GM18507 (cell line): ENCODE measurements at regions not wholly inside any gene's neighbourhood (a gene's known extent, or its start where the extent isn't known, plus 50 kb on each side); places are given as distances from the start of the nearest gene placed in this dataset.
"Not testable (repeated sequence)": the region's sequence is repeated elsewhere in the genome, so short reads cannot be mapped to it uniquely, and the experiment has no call there.

Experiments used
- DNase-seq: peaks from one replicate; pipeline ENCODE4 v3.0.0; 2011; ENCODE audit warnings: low read depth; ENCODE audit not compliant: insufficient read length; ENCODE audit errors: extremely low spot score
- FAIRE-seq: peaks from 2 replicates; lab custom pipeline; 2011; peaks lifted over from hg19 to GRCh38; lab: Jason Lieb, UNC

DNA sequence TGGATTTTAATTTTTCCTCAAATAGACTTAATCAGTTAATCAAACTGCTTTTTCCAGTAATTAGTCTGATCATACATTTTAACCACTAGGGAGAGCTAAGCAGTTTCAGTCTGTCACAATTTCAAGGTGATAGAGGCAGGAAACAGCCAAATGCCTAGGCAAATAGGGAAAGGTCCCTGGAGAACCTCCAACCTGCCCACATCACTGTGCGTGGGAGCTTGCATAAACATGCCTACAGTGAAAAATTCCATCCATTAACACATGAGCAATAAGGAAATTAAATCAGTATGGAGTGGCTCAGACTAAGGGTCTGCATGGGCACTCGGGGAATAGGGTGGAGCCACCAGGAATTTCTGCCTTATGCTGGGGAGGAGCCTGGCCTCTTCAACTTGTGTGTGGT, 74.6 kb downstream of the AASDHPPT start:
- no peak for DNase-seq
- FAIRE-seq: no peak

DNA sequence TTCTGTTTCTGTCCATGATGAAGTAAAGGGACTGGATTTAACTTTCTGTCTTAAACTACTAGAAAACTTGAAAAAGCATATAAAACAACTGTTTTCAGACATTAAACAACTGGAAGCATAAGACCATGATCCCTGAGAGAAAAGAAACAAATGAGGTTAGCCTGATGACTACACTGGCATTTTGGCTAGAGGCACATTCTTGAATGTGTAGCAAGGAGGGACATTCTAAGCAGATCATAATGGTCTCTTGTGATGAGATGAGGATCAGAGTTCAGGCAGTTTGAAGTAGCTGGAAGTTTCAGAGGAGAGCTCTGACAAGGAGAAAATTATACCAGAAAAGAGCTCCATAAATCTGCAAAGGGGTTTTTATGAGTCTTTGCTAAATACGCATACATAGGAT, 75.4 kb downstream of the AASDHPPT start:
- no peak for DNase-seq
- FAIRE-seq: no peak

DNA sequence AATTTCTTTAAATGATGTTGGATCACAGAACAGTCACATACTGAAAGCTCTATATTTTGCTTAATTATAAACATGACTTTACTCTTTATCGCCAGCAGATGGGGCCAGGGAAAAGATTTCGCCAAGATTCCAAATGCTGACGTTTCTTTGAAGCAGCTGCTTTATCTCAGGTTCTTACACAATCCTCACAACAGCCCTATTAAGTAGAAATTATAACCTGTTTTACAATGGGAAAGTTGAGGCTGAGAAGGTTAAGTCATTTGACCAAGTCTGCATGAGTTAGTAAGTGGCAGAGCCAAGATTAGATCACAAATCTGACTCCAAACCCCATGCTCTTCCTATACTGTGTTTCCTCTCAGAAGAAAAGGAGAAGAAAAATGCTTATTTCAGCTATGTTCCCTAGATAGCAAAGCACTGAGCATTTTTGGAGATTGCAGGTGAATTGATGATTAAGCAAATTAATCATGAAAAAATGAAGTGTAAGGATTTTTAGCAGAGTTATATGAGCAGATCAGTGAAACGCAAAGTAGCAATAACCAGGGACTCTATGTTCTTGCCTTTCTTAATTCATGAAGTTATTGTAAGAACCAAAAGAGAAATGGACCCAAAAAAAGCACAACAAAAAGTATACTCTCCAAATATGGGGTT, 79.0 kb downstream of the AASDHPPT start:
- DNase-seq (no peak), FAIRE-seq (peak; percentile 77)

DNA sequence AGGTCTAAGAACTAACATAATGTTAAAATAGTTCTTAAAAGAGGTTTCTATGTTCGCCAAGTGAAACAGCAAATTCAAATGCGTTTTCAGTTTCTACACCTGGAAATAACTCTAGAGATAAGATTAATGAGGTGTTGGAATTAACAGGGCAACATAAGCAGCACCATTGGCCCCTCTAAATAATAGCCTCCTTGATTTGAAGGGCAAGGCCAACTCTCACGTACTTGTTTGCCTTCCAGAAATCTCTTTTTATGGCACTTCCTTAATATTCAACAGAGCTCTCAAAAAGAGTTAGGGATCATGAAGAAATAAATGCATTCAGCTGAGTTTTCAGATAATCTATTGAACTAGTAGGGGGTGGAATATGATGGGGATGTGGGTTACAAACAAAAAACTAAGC, 80.9 kb downstream of the AASDHPPT start:
- DNase-seq: no peak
- no peak for FAIRE-seq

DNA sequence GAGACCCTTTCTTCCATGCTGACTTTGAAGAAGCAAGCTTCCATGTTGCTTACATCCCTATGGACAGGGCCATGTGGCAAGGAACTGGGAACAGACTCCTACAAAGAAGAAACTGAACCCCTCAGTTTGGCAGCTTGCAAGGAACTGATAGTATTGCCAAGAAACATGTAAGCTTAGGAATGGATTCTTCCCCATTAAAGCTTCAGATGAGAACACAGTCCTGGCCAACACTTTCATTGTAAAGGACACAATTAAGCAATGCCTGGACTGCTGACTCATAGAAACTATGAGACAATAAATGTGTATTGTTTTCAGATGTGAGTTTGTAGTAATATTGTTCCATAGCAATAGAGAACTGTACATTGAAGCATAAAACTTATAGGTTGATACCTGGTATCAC, 82.4 kb downstream of the AASDHPPT start:
- FAIRE-seq (no peak), DNase-seq (no peak)

DNA sequence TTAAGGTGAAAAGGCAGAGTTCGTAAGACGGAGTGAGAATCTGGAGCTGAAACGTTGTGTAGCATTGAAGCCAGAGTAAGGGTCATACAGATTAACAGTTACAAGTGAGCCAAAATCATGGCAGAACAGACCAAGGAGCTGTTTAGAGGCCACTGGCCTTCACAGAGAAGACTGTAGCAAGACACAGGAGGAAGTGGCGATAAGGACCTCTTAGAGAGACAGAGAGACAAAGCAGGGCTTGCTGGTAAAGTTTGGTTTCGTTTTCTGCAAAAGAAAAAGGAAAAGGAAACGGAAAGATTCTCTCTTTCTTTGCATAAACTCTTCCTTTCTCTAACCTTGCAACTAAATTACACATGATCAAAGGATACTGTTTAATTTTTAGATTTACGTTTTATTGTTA, 83.0 kb downstream of the AASDHPPT start:
- FAIRE-seq: peak; percentile 38

DNA sequence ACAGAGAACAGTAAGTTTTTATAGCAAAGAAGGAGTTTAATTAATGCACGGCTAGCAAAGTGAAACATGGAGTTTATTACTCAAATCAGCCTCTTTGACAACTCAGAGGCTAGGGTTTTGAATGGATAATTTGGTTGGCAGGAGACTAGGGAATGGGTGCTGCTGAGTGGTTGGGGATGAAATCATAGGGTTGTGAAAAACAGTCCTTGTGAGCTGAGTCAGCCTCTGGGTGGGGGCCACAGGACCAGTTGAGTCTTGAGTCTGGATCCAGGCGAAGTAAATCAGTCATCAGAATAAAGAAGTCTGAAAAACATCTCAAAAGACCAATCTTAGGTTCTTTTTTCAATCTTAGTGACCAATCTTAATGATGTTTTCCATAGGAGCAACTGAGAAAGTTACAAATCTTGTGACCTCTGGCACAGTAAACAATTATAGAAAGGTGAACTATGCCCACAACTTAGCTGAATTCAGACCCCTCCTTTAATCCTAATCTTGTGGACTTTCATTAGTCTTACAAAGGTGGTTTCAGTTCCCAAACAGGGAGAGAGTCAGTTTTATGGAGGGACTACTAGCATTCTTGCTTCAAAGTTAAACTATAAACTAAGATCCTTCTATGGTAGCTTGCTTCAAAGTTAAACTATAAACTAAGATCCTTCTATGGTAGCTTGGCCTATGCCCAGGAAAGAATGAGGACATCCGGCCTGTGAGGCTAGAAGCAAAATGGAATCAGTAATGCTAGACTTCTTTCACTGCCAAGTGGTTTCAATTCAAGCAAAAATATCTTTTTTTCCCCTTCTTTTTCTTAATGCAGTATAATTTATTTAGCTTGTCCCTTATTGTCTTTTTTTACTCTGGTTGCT, 84.5 kb downstream of the AASDHPPT start:
- FAIRE-seq (peak; percentile 41), DNase-seq (no peak)

More for the DNA sequence above, 83.0 kb downstream of the AASDHPPT start:
- no peak for DNase-seq

DNA sequence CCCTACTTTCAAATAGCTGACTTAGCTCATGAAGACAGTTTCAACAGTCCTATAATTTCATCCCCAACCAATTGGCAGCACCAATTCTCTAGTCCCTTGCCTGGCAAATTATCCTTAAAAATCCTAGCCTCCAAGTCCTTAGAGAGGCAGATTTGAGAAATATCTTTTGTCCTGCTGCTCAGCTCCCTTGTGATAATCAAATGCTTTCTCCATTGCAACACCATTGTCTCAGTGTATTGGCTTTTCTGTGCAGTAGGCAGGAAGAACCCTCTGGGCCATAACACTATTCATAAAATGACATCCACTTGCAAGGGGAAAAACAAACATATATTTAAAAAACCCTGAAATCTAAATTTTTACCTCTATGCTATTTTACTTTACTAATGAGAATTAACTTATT, 89.6 kb downstream of the AASDHPPT start:
- DNase-seq (no peak), FAIRE-seq (no peak)

DNA sequence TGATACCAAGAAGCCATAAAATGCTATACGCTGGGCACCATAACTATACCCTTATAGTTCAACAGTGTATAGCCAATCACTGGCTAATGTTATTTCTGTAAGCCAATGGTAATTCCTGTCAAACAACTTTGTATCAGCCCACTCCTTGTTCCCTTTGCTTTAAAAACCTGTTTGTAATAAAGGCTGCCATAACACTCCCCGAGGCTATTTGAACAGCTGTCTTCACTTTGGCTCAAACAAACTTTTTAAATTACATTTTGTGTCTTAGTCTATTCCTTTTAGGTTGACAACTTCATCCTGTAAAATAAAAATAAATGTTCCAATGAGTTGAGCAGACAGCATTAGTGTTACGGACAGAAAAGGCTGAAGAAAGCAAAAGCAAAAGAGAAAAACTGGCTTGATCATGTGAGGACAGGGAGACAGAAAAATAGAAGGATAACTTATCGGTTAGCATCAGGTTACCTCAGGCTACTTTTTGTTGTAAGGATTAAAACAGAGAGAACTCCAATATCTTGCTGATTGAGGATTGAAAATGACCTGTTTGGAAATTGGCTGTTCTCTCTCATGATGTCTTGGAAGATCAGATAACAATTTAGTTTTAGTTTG, 95.0 kb downstream of the AASDHPPT start:
- FAIRE-seq (no peak), DNase-seq (no peak)

DNA sequence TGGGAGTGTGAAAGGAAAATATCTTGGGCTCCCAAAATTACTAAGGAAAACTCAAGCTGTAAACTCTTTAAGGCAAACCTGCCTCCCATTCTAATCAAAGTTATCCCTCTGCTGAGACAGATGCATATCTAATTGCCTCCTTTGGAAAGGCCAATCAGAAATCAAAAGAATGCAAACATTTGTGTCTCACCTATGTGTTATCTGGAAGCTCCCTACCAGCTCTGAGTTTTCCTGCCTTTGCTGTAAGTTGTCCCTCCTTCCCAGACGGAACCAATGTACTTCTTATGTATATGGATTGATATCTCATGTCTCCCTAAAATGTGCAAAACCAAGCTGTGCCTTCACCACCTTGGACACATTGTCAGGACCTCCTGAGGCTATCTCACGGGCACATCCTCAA, 95.8 kb downstream of the AASDHPPT start:
- FAIRE-seq (no peak), DNase-seq (no peak)

DNA sequence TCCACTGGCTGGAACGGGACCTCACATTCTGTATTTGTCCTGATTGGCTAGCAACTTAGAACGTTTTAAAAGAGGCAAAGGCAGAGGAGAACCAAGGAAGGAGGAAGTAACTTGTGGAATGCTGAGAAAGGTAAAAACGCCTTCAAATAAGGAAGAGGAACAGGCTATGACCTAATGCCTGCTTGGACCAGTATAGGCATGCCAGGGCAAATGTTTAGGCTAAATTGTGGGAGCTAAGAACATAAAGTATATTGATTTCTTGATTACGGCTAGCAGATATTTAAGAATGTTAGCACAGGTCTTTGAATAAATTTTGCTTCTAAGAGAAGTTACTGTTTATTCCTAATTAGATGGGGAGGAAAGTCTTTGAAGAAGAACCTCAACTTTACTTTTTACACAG, 96.5 kb downstream of the AASDHPPT start:
- FAIRE-seq, DNase-seq: not testable (repeated sequence)

DNA sequence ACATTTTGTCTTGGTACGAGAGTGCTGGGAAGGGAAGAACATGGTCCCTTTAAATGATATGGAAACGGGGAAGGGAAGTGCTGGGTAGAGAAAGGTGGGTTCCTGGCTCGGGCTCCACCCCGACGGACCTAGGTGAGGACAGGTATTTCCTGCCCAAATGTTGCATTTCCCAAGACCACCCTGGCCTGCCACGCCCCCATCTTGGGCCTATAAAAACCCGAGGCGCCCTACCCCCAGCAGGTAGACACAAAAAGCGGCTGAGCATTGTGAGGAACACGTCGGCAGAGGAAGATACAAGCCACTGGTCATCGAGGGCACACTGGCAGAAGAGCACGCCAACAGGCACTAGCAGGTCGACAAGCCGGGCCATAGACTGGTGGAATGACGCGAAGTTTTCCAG, 99.4 kb downstream of the AASDHPPT start:
- DNase-seq (no peak), FAIRE-seq (no peak)

DNA sequence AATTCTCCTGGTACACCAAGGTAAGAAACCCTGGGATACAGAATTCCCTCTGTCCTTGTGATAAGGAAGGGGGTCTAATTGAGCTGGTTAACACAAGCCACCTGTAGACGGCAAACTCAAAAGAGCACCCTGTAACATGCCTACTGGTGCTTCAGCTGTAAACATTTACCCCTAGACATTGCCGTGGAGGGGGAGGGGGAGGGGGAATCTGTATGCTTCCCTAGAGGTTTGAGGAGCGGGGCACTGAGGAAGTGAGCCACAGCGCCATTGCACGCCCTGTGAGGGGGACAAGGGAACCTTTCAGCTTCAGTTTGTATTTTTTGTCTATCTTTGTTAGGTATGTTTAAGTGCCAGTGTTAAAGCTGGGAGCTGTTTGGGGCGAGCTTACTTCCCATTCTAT, 99.8 kb downstream of the AASDHPPT start:
- no peak for FAIRE-seq
- DNase-seq: no peak

DNA sequence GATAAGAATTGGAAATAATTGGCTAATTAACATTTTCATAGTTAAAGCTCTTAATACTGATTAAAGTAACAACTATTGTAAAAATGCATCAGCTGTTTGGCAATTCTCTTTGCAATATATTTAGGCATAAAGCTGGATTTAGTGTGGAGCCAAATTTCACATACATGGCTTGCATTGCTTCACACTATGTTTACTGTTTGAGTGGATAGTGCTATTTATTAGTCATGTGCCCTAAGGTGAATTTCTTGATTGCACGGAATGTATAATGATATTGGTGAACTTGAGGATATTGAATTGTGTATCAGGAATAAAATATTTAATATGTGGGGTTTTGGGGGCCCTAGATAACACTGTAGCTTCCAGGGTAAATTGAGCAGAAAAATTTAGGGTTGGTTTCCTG, 100.9 kb downstream of the AASDHPPT start:
- FAIRE-seq (no peak), DNase-seq (no peak)

DNA sequence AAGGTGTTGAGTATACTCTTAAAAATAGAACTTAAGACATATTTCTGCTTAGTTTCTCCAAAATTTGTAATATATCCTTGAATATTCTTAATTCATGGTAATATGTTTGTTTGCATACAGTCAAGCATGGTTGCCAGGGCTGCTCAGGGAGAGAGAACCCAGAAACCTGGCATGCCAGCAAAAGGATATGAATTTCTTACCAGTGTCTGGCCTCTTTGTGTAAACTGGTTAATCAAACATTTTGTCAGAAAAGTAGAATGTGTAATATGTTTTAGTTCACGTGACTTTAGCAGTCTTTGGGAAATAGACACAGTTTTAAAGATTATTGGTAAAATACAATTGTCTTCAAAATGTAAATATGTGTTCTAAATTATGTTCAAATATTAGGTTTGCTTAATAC, 101.6 kb downstream of the AASDHPPT start:
- FAIRE-seq: no peak

DNA sequence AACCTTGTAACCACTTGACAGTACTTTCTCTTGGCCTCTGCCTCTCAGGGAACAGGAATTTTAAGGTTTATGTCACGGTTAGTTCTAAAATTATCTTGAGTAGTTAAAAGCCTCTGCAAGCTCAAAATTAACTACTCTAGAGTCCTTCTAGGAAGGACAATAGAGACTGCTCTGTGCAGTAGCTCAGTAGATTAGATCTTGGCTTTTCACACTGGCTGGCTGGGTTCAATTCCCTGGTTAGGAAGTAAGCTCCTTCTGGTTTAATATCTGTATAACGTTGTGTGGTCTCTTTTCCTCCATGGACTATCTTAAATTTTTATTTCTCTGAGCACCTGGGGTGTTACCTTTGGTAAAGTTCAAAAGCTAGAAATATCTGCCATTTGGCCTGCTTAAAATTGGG, 109.2 kb downstream of the AASDHPPT start:
- FAIRE-seq: no peak

More for the DNA sequence above, 101.6 kb downstream of the AASDHPPT start:
- DNase-seq: no peak

DNA sequence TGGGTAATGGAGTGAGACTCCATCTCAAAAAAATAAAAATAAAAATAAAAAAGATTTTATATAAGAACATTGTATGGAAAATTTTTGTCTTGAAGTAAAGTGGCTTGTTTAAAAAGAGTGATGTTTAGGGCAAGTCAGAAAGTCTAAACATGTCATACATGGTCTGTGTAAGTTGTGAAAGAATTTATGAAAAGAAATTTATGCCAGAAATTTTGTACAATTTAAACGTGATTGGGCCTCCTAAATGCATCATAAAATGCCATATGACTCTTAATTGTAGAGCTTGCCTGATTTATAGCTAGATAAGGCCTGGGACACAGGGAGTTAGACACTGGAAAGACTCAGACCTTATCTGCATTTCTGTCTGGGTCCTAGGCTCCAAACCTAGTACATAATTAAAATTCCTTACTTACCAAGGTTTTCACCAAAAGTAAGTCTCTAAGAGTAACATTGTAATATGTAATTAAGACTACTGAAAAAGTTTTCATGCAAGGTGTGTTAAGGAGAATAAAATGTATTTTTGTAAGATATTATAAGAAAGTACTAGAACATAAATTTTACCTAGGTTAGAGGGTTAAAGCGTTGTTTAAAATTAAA, 110.5 kb downstream of the AASDHPPT start:
- FAIRE-seq (no peak), DNase-seq (no peak)

More for the DNA sequence above, 109.2 kb downstream of the AASDHPPT start:
- DNase-seq: no peak

DNA sequence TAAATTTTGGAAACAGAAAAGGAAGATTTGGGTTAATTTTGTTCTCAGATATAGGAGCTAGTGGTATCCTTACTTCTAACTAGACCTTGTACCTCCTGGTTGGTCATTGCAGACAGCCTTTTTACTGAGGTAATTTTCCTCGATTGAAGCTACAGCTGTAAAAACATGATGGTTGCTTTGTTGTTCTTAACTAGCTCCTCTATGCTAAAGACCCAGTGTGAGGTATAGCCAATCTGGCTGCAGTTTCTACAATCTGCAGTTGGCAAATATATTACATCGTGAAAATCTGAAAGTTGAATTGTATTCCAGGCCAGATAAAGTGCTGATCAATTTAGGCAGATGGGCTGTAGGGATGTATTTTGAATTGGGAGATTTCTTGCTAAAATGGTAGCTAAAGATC, 116.5 kb downstream of the AASDHPPT start:
- no peak for FAIRE-seq

DNA sequence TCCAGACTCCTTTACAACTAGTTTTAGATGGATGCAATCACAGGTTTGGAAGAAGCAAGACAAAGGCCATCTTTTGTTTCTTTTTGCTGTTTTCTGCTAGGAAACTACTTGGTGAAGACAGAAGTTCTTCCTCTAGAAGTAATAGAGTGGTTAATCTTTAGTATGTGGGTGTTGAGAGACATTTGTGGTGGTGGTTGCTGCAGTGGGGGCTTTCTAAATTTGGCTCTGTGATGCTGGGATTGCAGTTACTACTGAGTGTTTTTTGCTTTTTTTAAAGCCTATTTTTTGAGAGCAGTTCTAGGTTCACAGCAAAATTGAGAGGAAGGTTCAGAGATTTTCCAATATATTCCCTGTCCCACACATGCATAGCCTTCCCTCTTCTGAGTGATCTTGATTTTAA, 120.0 kb downstream of the AASDHPPT start:
- DNase-seq (no peak), FAIRE-seq (no peak)

More for the DNA sequence above, 116.5 kb downstream of the AASDHPPT start:
- DNase-seq: no peak

DNA sequence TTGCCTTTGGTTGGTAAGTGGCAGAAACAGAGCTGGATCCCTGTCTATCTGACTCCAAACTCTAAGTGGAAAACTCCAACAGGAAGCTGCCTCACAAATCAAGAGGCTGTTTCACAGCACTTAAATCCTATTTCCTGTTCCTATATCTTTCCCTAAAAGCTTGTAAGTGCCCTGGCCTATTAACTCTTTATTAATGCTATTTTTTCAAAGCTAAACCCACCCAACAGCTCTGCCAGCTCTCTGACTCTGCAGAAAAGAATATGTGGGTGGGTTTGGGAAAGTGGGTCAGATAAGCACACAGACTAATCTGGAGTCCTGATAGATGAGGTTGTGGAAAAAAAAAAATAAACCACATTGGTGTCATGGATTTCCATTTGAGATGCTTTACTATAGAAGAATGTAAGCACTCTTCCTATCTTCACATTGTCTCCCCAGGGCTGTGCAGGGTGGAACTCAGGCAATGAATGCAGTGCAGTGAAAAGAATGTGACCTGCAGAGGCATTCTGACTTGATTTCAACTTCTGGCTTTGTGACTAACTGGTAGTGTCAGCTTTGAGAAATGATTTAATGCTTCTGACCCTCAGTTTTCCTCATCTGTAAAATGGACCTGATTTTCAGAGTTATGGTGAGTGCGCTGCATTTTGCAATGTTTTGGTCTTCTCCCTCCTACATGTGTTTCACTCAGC, 125.6 kb downstream of the AASDHPPT start:
- DNase-seq: no peak
- FAIRE-seq: no peak
